ENCODE measurements at regions not wholly inside any gene's neighbourhood (a gene's known extent, or its start where the extent isn't known, plus 50 kb on each side); places are given as distances from the start of the nearest gene placed in this dataset.

DNA sequence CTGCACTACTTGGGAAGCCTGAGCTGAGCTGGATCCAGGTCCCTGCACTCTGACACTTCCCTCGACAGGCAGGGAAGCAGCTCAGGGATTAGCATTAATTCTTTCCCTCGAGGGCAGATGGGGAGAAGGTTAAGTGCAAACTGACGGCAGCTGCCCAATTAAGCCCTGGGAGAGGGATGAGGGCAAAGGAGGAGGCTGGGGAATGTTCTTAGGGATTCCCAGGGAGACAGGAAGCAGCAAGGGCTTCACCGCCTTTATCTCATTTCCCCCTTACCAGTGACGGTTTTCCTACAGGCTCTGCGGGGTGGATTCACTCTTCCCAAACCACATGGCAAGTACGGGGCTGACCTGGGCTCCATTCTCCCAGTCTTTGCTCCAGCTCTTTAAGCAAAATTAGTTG is 519.0 kb upstream of the PROK2 start (continued):
- no peak for TF ChIP-seq SP1 (IDR thresholded peaks at IDR 0.05; ENCODE audit: low read depth, low read length)
- TF ChIP-seq CTBP2 (IDR thresholded peaks at IDR 0.05; ENCODE audit: borderline replicate concordance, insufficient read depth, insufficient read length, low read length) = no peak
- TF ChIP-seq SP2 (IDR thresholded peaks at IDR 0.05; ENCODE audit: low read length) = no peak
- TF ChIP-seq BCL11A (IDR thresholded peaks at IDR 0.05; ENCODE audit: low read depth in 2 of 2, low read length in 2 of 2) = no peak
- TF ChIP-seq RXRA (IDR thresholded peaks at IDR 0.05; ENCODE audit: insufficient read depth, low read depth, low read length) = no peak
- TF ChIP-seq POLR2AphosphoS5 (IDR thresholded peaks at IDR 0.05; ENCODE audit: low read depth, low read length) = no peak
- TF ChIP-seq ASH2L (IDR thresholded peaks at IDR 0.05; ENCODE audit: low read length) = no peak
- TF ChIP-seq SUZ12 (IDR thresholded peaks at IDR 0.05; ENCODE audit: low read length) = no peak

Data from H1 (cell line).